Subcutaneous abdominal adipose tissue (tissue), 5 donors: ENCODE measurements at regions not wholly inside any gene's neighbourhood (a gene's known extent, or its start where the extent isn't known, plus 50 kb on each side); places are given as distances from the start of the nearest gene placed in this dataset.
"Not testable (repeated sequence)": the region's sequence is repeated elsewhere in the genome, so short reads cannot be mapped to it uniquely, and the experiment has no call there.

ENCODE experiments used
- H3K27ac ChIP-seq: one replicate; pipeline ENCODE4 v1.7.0; 2013; ENCODE audit warnings: low read depth, mild to moderate bottlenecking, inconsistent platforms, low read length, moderate library complexity
- H3K27me3 ChIP-seq, 5 donors: one replicate each; pipeline ENCODE4 v1.7.0; 2013; ENCODE audit warnings: low read length in 5 of 5, inconsistent platforms in 1 of 5; ENCODE audit not compliant: control insufficient read depth in 5 of 5, insufficient read depth in 4 of 5
- H3K36me3 ChIP-seq, 5 donors: one replicate each; pipeline ENCODE4 v1.7.0; 2013; ENCODE audit warnings: low read length in 5 of 5; ENCODE audit not compliant: control insufficient read depth in 5 of 5, insufficient read depth in 5 of 5
- H3K4me1 ChIP-seq, 5 donors: one replicate each; pipeline ENCODE4 v1.7.0; 2013; ENCODE audit warnings: low read length in 5 of 5, mild to moderate bottlenecking in 3 of 5, moderate library complexity in 1 of 5; ENCODE audit not compliant: control insufficient read depth in 5 of 5, insufficient read depth in 5 of 5
- H3K4me3 ChIP-seq, 5 donors: one replicate each; pipeline ENCODE4 v1.7.0; 2013; ENCODE audit warnings: low read length in 5 of 5, low read depth in 1 of 5
- H3K9ac ChIP-seq, 5 donors: one replicate each; pipeline ENCODE4 v1.7.0; 2013; ENCODE audit warnings: low read length in 5 of 5, mild to moderate bottlenecking in 4 of 5, moderate library complexity in 3 of 5
- H3K9me3 ChIP-seq, 5 donors: one replicate each; pipeline ENCODE4 v1.7.0; 2013; ENCODE audit warnings: low read length in 5 of 5; ENCODE audit not compliant: control insufficient read depth in 5 of 5
- donor health status: healthy.
- donor health status: healthy.
- donor health status: healthy.
- donor health status: healthy.
- donor health status: healthy.

- no peak overlapping the region for H3K9ac ChIP-seq
These were observed 209.8 kb downstream of the FZD1 start for GRCh38 chr7:91474074-91474473.

GRCh38 chr7:91480470-91480869 is 216.2 kb downstream of the FZD1 start:
- not testable (repeated sequence) for H3K27ac ChIP-seq, H3K9me3 ChIP-seq, H3K4me1 ChIP-seq, H3K4me3 ChIP-seq, H3K9ac ChIP-seq, H3K36me3 ChIP-seq, H3K27me3 ChIP-seq

More at GRCh38 chr7:91474074-91474473, 209.8 kb downstream of the FZD1 start:
- no peak overlapping the region for H3K27ac ChIP-seq
- no peaks in the 10 kb centered on the region for H3K36me3 ChIP-seq
- H3K27me3 ChIP-seq, result no peaks in the 10 kb centered on the region
- no peak overlapping the region for H3K4me3 ChIP-seq
- H3K9me3 ChIP-seq, result peaks cover 6 to 23% (median 22%) of the 10 kb centered on the region in 5 donors
- H3K4me1 ChIP-seq, result no peaks in the 10 kb centered on the region

- H3K27me3 ChIP-seq, result no peaks in the 10 kb centered on the region
- no peaks in the 10 kb centered on the region for H3K4me1 ChIP-seq
- no peak overlapping the region for H3K4me3 ChIP-seq
- H3K27ac ChIP-seq, result no peak overlapping the region
- no peaks in the 10 kb centered on the region for H3K36me3 ChIP-seq
- no peaks in the 10 kb centered on the region for H3K9me3 ChIP-seq
- H3K9ac ChIP-seq, result no peak overlapping the region
These were observed 227.6 kb downstream of the FZD1 start for GRCh38 chr7:91491868-91492267.

GRCh38 chr7:91492317-91492716 is 228.1 kb downstream of the FZD1 start:
- Histone ChIP-seq H3K9ac (no peak overlapping the region), H3K4me1 (no peaks in the 10 kb centered on the region), H3K4me3 (no peak overlapping the region), H3K27ac (no peak overlapping the region), H3K36me3 (no peaks in the 10 kb centered on the region), H3K9me3 (peaks cover 0 to 3% (median 0%) of the 10 kb centered on the region in 5 donors), H3K27me3 (no peaks in the 10 kb centered on the region)

GRCh38 chr7:91492773-91493172 is 228.5 kb downstream of the FZD1 start:
- Histone ChIP-seq H3K27me3 (no peaks in the 10 kb centered on the region), H3K4me3 (no peak overlapping the region), H3K27ac (no peak overlapping the region), H3K36me3 (no peaks in the 10 kb centered on the region), H3K9ac (no peak overlapping the region), H3K9me3 (peaks cover 0 to 3% (median 0%) of the 10 kb centered on the region in 5 donors), H3K4me1 (no peaks in the 10 kb centered on the region)

GRCh38 chr7:91494450-91494849 is 230.2 kb downstream of the FZD1 start:
- H3K27ac ChIP-seq, result no peak overlapping the region
- H3K9ac ChIP-seq, result no peak overlapping the region
- H3K4me1 ChIP-seq, result no peaks in the 10 kb centered on the region
- peaks cover 0 to 3% (median 0%) of the 10 kb centered on the region in 5 donors for H3K9me3 ChIP-seq
- no peaks in the 10 kb centered on the region for H3K36me3 ChIP-seq
- no peak overlapping the region for H3K4me3 ChIP-seq
- no peaks in the 10 kb centered on the region for H3K27me3 ChIP-seq

- H3K4me3 ChIP-seq, result no peak overlapping the region
- no peaks in the 10 kb centered on the region for H3K4me1 ChIP-seq
- no peaks in the 10 kb centered on the region for H3K27me3 ChIP-seq
- H3K36me3 ChIP-seq, result no peaks in the 10 kb centered on the region
- H3K9me3 ChIP-seq, result peaks cover 0 to 3% (median 0%) of the 10 kb centered on the region in 5 donors
- no peak overlapping the region for H3K27ac ChIP-seq
- no peak overlapping the region for H3K9ac ChIP-seq
These were observed 232.1 kb downstream of the FZD1 start for GRCh38 chr7:91496251-91496820.

- not testable (repeated sequence) for H3K36me3 ChIP-seq, H3K9ac ChIP-seq, H3K27me3 ChIP-seq, H3K4me1 ChIP-seq, H3K9me3 ChIP-seq, H3K4me3 ChIP-seq, H3K27ac ChIP-seq
These were observed 233.0 kb downstream of the FZD1 start for GRCh38 chr7:91497277-91497676.

GRCh38 chr7:91503934-91504555 is 239.8 kb downstream of the FZD1 start:
- H3K36me3 ChIP-seq, result no peaks in the 10 kb centered on the region
- H3K9me3 ChIP-seq, result no peaks in the 10 kb centered on the region
- no peak overlapping the region for H3K9ac ChIP-seq
- H3K27me3 ChIP-seq, result no peaks in the 10 kb centered on the region
- H3K4me1 ChIP-seq, result no peaks in the 10 kb centered on the region
- H3K27ac ChIP-seq, result no peak overlapping the region
- H3K4me3 ChIP-seq, result no peak overlapping the region

- H3K9me3 ChIP-seq, result no peaks in the 10 kb centered on the region
- H3K27ac ChIP-seq, result no peak overlapping the region
- no peaks in the 10 kb centered on the region for H3K36me3 ChIP-seq
- no peaks in the 10 kb centered on the region for H3K4me1 ChIP-seq
- H3K4me3 ChIP-seq, result no peak overlapping the region
- no peaks in the 10 kb centered on the region for H3K27me3 ChIP-seq
- no peak overlapping the region for H3K9ac ChIP-seq
These were observed 240.7 kb downstream of the FZD1 start for GRCh38 chr7:91504919-91505318.
